ENCODE measurements at regions not wholly inside any gene's neighbourhood (a gene's known extent, or its start where the extent isn't known, plus 50 kb on each side); places are given as distances from the start of the nearest gene placed in this dataset.

DNA sequence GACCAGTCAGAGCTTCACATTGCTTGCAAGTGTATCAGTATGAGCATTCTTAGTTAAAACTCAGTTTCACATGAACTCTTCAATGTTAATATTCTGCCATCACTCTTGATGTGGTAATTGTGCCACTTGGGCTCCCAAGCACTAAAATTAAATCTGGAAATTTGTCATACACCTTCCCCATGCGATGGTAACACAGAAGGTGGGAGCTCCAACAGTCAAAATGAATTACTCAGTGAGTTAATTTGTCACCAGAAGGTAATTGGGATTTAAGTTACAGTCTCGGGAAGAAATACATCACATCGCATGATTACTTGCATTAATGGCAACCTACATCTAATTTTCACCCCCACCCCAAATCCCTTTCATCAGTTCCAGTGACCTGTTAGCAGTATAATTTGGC is 376.5 kb upstream of the DAB1 start (continued):
- no peak for TF ChIP-seq HDAC3 (IDR thresholded peaks at IDR 0.05; ENCODE audit: borderline replicate concordance, partially characterized antibody)
- TF ChIP-seq, protein P1, sequence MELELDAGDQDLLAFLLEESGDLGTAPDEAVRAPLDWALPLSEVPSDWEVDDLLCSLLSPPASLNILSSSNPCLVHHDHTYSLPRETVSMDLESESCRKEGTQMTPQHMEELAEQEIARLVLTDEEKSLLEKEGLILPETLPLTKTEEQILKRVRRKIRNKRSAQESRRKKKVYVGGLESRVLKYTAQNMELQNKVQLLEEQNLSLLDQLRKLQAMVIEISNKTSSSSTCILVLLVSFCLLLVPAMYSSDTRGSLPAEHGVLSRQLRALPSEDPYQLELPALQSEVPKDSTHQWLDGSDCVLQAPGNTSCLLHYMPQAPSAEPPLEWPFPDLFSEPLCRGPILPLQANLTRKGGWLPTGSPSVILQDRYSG (tag; conservative IDR thresholded peaks at IDR 0.05; ENCODE audit: low read depth): no peak
- TF ChIP-seq, protein P2, sequence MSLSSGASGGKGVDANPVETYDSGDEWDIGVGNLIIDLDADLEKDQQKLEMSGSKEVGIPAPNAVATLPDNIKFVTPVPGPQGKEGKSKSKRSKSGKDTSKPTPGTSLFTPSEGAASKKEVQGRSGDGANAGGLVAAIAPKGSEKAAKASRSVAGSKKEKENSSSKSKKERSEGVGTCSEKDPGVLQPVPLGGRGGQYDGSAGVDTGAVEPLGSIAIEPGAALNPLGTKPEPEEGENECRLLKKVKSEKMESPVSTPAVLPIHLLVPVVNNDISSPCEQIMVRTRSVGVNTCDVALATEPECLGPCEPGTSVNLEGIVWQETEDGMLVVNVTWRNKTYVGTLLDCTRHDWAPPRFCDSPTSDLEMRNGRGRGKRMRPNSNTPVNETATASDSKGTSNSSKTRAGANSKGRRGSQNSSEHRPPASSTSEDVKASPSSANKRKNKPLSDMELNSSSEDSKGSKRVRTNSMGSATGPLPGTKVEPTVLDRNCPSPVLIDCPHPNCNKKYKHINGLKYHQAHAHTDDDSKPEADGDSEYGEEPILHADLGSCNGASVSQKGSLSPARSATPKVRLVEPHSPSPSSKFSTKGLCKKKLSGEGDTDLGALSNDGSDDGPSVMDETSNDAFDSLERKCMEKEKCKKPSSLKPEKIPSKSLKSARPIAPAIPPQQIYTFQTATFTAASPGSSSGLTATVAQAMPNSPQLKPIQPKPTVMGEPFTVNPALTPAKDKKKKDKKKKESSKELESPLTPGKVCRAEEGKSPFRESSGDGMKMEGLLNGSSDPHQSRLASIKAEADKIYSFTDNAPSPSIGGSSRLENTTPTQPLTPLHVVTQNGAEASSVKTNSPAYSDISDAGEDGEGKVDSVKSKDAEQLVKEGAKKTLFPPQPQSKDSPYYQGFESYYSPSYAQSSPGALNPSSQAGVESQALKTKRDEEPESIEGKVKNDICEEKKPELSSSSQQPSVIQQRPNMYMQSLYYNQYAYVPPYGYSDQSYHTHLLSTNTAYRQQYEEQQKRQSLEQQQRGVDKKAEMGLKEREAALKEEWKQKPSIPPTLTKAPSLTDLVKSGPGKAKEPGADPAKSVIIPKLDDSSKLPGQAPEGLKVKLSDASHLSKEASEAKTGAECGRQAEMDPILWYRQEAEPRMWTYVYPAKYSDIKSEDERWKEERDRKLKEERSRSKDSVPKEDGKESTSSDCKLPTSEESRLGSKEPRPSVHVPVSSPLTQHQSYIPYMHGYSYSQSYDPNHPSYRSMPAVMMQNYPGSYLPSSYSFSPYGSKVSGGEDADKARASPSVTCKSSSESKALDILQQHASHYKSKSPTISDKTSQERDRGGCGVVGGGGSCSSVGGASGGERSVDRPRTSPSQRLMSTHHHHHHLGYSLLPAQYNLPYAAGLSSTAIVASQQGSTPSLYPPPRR (CRISPR knock-in tag; IDR thresholded peaks at IDR 0.05; ENCODE audit: borderline replicate concordance): no peak

DNA sequence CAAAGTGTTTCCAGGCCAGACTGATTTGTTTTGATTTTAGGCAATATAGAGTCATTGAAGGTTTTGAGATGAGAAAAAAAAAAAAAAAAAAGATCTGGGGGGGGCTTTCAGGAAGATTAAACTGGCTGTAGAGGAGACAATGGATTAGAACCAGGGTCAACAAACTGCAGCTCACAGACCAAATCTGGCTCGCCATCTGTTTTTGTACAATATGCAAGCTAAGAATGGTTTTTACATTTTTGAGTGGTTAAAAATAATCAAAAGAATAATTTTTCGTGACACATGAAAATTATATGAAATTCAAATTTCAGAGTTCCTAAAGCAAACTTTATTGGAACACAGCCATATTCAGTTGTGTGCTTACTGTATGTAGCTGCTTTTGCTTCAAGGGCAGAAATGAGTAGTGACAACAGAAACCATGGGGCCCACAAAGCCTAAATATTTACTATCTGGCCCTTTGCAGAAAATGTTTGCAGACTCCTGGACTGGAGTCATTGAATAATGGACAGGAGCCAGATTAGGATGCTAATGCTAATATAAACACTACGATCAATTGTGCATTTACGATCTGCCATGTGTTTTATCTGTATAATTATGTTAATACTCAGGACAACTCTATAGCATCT is 375.7 kb upstream of the DAB1 start:
- intact Hi-C loops (cut with micrococcal nuclease): no loop called here
- FAIRE-seq (no peak), DNase-seq (ENCODE audit: extremely low read depth in 1 of 4, low spot score in 3 of 4) (no peak), ATAC-seq (no peak)
- ChIA-PET CTCF (ENCODE audit: low intra/inter-chr PET ratio) (no interaction called here), POLR2A (interaction anchor here (0.5 kb wide), 1 partner anchor 29 kb away, joined by 3 read pairs; no protein-coding TSS in a partner anchor)
- H3K9me1 ChIP-seq (ENCODE audit: control insufficient read depth, insufficient read depth, low read length): no peaks in the 10 kb centered on the region
- H3K27ac ChIP-seq (ENCODE audit: extremely low read depth, low read depth, low read length): no peak overlapping the region
- WGBS (ENCODE audit: insufficient coverage, low coverage, missing lambda C conversion rate): 2% methylated on average over 4 of the region's 4 CpGs
- no peaks in the 10 kb centered on the region for H3K9me3 ChIP-seq (replicated peaks; ENCODE audit: control insufficient read depth, insufficient read depth, low read depth, low read length)
- H3K36me3 ChIP-seq (ENCODE audit: control insufficient read depth, insufficient read depth, low read length): no peaks in the 10 kb centered on the region
- H3K79me2 ChIP-seq (ENCODE audit: control insufficient read depth, insufficient read depth, low read length): no peaks in the 10 kb centered on the region
- H4K20me1 ChIP-seq (replicated peaks; ENCODE audit: control insufficient read depth, insufficient read depth, low read length): no peaks in the 10 kb centered on the region
- no peak overlapping the region for H3K9ac ChIP-seq (ENCODE audit: insufficient read depth in 1 of 2, low read depth in 2 of 2, low read length in 2 of 2)
- no peak overlapping the region for H3K4me2 ChIP-seq (ENCODE audit: insufficient read depth, low read length)
- H3K4me3 ChIP-seq: no peak overlapping the region
- H3K27me3 ChIP-seq (ENCODE audit: control insufficient read depth in 2 of 2, insufficient read depth in 2 of 2, low read length in 2 of 2): no peaks in the 10 kb centered on the region
- in situ Hi-C loops (cut with MboI): no loop called here
- no peak overlapping the region for H2AFZ ChIP-seq (ENCODE audit: low read depth, low read length)
- BruUV-seq (replicated peaks): no TSS peak
- no peaks in the 10 kb centered on the region; a peak in 1 of 5 replicates for H3K4me1 ChIP-seq (replicated peaks in 1 of 2; ENCODE audit: control insufficient read depth in 2 of 2, insufficient read depth in 2 of 2, low read length in 2 of 2)
- no peak for TF ChIP-seq ZSCAN32 (CRISPR knock-in tag; IDR thresholded peaks at IDR 0.05)
- no peak for TF ChIP-seq DIDO1 (tag; IDR thresholded peaks at IDR 0.05; ENCODE audit: low read depth)
- TF ChIP-seq, protein P3, sequence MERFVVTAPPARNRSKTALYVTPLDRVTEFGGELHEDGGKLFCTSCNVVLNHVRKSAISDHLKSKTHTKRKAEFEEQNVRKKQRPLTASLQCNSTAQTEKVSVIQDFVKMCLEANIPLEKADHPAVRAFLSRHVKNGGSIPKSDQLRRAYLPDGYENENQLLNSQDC (CRISPR knock-in tag; IDR thresholded peaks at IDR 0.05): no peak
- no peak for TF ChIP-seq RBFOX2 (IDR thresholded peaks at IDR 0.05; ENCODE audit: low read depth, low read length)
- TF ChIP-seq HNRNPK (IDR thresholded peaks at IDR 0.05; ENCODE audit: low read depth, low read length, poor library complexity, severe bottlenecking): no peak
- no peak for TF ChIP-seq STAG1 (CRISPR knock-in tag; IDR thresholded peaks at IDR 0.05; ENCODE audit: borderline replicate concordance)
- TF ChIP-seq MED1 (CRISPR knock-in tag; IDR thresholded peaks at IDR 0.05; ENCODE audit: borderline replicate concordance): no peak
- TF ChIP-seq, protein P4, sequence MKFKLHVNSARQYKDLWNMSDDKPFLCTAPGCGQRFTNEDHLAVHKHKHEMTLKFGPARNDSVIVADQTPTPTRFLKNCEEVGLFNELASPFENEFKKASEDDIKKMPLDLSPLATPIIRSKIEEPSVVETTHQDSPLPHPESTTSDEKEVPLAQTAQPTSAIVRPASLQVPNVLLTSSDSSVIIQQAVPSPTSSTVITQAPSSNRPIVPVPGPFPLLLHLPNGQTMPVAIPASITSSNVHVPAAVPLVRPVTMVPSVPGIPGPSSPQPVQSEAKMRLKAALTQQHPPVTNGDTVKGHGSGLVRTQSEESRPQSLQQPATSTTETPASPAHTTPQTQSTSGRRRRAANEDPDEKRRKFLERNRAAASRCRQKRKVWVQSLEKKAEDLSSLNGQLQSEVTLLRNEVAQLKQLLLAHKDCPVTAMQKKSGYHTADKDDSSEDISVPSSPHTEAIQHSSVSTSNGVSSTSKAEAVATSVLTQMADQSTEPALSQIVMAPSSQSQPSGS (CRISPR knock-in tag; IDR thresholded peaks at IDR 0.05): no peak

Data from K562 (cell line).